Astrocyte (in vitro differentiated cells and primary cell): ENCODE measurements at regions not wholly inside any gene's neighbourhood (a gene's known extent, or its start where the extent isn't known, plus 50 kb on each side); places are given as distances from the start of the nearest gene placed in this dataset.

Experiments
- DNase-seq: peaks from one replicate; pipeline ENCODE4 v3.0.0-alpha.2; 2010; ENCODE audit warnings: low read depth
- FAIRE-seq: peaks from 2 replicates; lab custom pipeline; 2011; peaks lifted over from hg19 to GRCh38; lab: Jason Lieb, UNC
- H2AFZ ChIP-seq: 2 replicates; pipeline ENCODE4 v1.6.0; 2012; ENCODE audit warnings: low read depth, low read length, inconsistent platforms
- H3K27ac ChIP-seq: 2 replicates; pipeline ENCODE4 v1.5.1; 2011; ENCODE audit warnings: low read depth, low read length, inconsistent platforms
- H3K27me3 ChIP-seq: 2 replicates; pipeline ENCODE4 v1.6.0; 2011; ENCODE audit warnings: low read length, inconsistent platforms; ENCODE audit not compliant: insufficient read depth
- H3K36me3 ChIP-seq: 2 replicates; pipeline ENCODE4 v1.5.1; 2011; ENCODE audit warnings: low read length, inconsistent platforms; ENCODE audit not compliant: insufficient read depth
- H3K4me1 ChIP-seq: 2 replicates; pipeline ENCODE4 v1.5.1; 2011; ENCODE audit warnings: low read length, inconsistent platforms; ENCODE audit not compliant: insufficient read depth
- H3K4me2 ChIP-seq: 2 replicates; pipeline ENCODE4 v1.6.0; 2012; ENCODE audit warnings: low read length, inconsistent platforms
- H3K4me3 ChIP-seq: 2 replicates; pipeline ENCODE4 v1.5.1; 2011; ENCODE audit warnings: low read depth, mild to moderate bottlenecking, low read length, inconsistent platforms; ENCODE audit not compliant: insufficient read depth
- H3K79me2 ChIP-seq: 2 replicates; pipeline ENCODE4 v1.6.0; 2012; ENCODE audit warnings: mild to moderate bottlenecking, low read length, inconsistent platforms; ENCODE audit not compliant: insufficient read depth
- H3K9ac ChIP-seq: 2 replicates; pipeline ENCODE4 v1.6.0; 2012; ENCODE audit warnings: mild to moderate bottlenecking, low read length, inconsistent platforms
- H3K9me3 ChIP-seq: 2 replicates; pipeline ENCODE4 v1.5.1; 2012; ENCODE audit warnings: low read depth, mild to moderate bottlenecking, low read length, inconsistent platforms; ENCODE audit not compliant: insufficient read depth
- H4K20me1 ChIP-seq: 2 replicates; pipeline ENCODE4 v1.6.0; 2012; ENCODE audit warnings: low read length, inconsistent platforms; ENCODE audit not compliant: insufficient read depth
- H3K27ac Mint-ChIP-seq: one replicate; pipeline ENCODE4 v1.8.0; 2021; ENCODE audit warnings: mild to moderate bottlenecking, mixed read lengths; ENCODE audit not compliant: unreplicated experiment
- H3K27me3 Mint-ChIP-seq: one replicate; pipeline ENCODE4 v1.8.0; 2021; ENCODE audit warnings: low read depth, mixed read lengths; ENCODE audit not compliant: unreplicated experiment
- H3K36me3 Mint-ChIP-seq: one replicate; pipeline ENCODE4 v1.8.0; 2021; ENCODE audit warnings: low read depth, mixed read lengths; ENCODE audit not compliant: unreplicated experiment
- H3K4me1 Mint-ChIP-seq: one replicate; pipeline ENCODE4 v1.8.0; 2021; ENCODE audit warnings: low read depth, mixed read lengths; ENCODE audit not compliant: unreplicated experiment
- H3K4me3 Mint-ChIP-seq: one replicate; pipeline ENCODE4 v1.8.0; 2021; ENCODE audit warnings: mild to moderate bottlenecking, moderate library complexity, mixed read lengths; ENCODE audit not compliant: unreplicated experiment
- H3K9me3 Mint-ChIP-seq: one replicate; pipeline ENCODE4 v1.8.0; 2021; ENCODE audit warnings: mild to moderate bottlenecking, mixed read lengths; ENCODE audit not compliant: unreplicated experiment
- EZH2 ChIP-seq: IDR thresholded peaks from 2 replicates; pipeline ENCODE4 v1.6.1; 2012; ENCODE audit warnings: mild to moderate bottlenecking, low read length, inconsistent platforms; ENCODE audit not compliant: insufficient read depth
- TF ChIP-seq, protein P1 (sequence below): IDR thresholded peaks from 2 replicates; pipeline ENCODE4 v1.5.1; 2011; ENCODE audit warnings: low read depth, mild to moderate bottlenecking, inconsistent platforms, low read length, moderate library complexity; ENCODE audit not compliant: insufficient read depth

GRCh38 chr10:75329190-75329745 is 72.3 kb downstream of the ZNF503 start:
- H3K27ac Mint-ChIP-seq, result no peak overlapping the region
- peaks cover 2% of the 10 kb centered on the region for H3K9me3 Mint-ChIP-seq
- Histone ChIP-seq H4K20me1 (no peaks in the 10 kb centered on the region), H3K9me3 (no peaks in the 10 kb centered on the region), H2AFZ (no peak overlapping the region), H3K27me3 (peaks cover 2% of the 10 kb centered on the region), H3K27ac (no peak overlapping the region), H3K36me3 (no peaks in the 10 kb centered on the region), H3K4me2 (no peak overlapping the region), H3K4me3 (no peak overlapping the region), H3K79me2 (no peaks in the 10 kb centered on the region), H3K9ac (no peak overlapping the region), H3K4me1 (no peaks in the 10 kb centered on the region)
- TF ChIP-seq, protein P1, sequence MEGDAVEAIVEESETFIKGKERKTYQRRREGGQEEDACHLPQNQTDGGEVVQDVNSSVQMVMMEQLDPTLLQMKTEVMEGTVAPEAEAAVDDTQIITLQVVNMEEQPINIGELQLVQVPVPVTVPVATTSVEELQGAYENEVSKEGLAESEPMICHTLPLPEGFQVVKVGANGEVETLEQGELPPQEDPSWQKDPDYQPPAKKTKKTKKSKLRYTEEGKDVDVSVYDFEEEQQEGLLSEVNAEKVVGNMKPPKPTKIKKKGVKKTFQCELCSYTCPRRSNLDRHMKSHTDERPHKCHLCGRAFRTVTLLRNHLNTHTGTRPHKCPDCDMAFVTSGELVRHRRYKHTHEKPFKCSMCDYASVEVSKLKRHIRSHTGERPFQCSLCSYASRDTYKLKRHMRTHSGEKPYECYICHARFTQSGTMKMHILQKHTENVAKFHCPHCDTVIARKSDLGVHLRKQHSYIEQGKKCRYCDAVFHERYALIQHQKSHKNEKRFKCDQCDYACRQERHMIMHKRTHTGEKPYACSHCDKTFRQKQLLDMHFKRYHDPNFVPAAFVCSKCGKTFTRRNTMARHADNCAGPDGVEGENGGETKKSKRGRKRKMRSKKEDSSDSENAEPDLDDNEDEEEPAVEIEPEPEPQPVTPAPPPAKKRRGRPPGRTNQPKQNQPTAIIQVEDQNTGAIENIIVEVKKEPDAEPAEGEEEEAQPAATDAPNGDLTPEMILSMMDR, result no peak
- no peak for TF ChIP-seq EZH2
- H3K4me3 Mint-ChIP-seq, result no peak overlapping the region
- H3K4me1 Mint-ChIP-seq, result no peaks in the 10 kb centered on the region
- FAIRE-seq (no peak), DNase-seq (no peak)
- no peaks in the 10 kb centered on the region for H3K36me3 Mint-ChIP-seq
- H3K27me3 Mint-ChIP-seq, result peaks cover 10% of the 10 kb centered on the region

- no peak overlapping the region for H3K4me2 ChIP-seq
- no peak overlapping the region for H3K27ac ChIP-seq
- no peak overlapping the region for H3K4me3 ChIP-seq
- TF ChIP-seq EZH2, result no peak
- Mint-ChIP-seq H3K9me3 (peaks cover 3% of the 10 kb centered on the region), H3K4me3 (no peak overlapping the region), H3K4me1 (no peaks in the 10 kb centered on the region), H3K27me3 (peaks cover 10% of the 10 kb centered on the region), H3K27ac (no peak overlapping the region), H3K36me3 (no peaks in the 10 kb centered on the region)
- H3K36me3 ChIP-seq, result no peaks in the 10 kb centered on the region
- H3K9me3 ChIP-seq, result no peaks in the 10 kb centered on the region
- no peaks in the 10 kb centered on the region for H3K79me2 ChIP-seq
- H2AFZ ChIP-seq, result no peak overlapping the region
- FAIRE-seq, result no peak
- DNase-seq, result no peak
- H3K27me3 ChIP-seq, result peaks cover 2% of the 10 kb centered on the region
- H3K4me1 ChIP-seq, result no peaks in the 10 kb centered on the region
- H4K20me1 ChIP-seq, result no peaks in the 10 kb centered on the region
- H3K9ac ChIP-seq, result no peak overlapping the region
Measured at GRCh38 chr10:75326306-75326705, 75.3 kb downstream of the ZNF503 start.

GRCh38 chr10:75319274-75319673 is 82.3 kb downstream of the ZNF503 start:
- Mint-ChIP-seq H3K27ac (no peak overlapping the region), H3K9me3 (peaks cover 3% of the 10 kb centered on the region), H3K27me3 (peaks cover 2% of the 10 kb centered on the region), H3K4me1 (no peaks in the 10 kb centered on the region), H3K36me3 (no peaks in the 10 kb centered on the region), H3K4me3 (no peak overlapping the region)
- Histone ChIP-seq H3K4me1 (no peaks in the 10 kb centered on the region), H3K4me3 (no peak overlapping the region), H3K27me3 (no peaks in the 10 kb centered on the region), H3K36me3 (no peaks in the 10 kb centered on the region), H2AFZ (no peak overlapping the region), H3K4me2 (no peak overlapping the region), H3K9ac (no peak overlapping the region), H3K27ac (no peak overlapping the region), H4K20me1 (no peaks in the 10 kb centered on the region), H3K9me3 (no peaks in the 10 kb centered on the region), H3K79me2 (no peaks in the 10 kb centered on the region)
- DNase-seq (no peak), FAIRE-seq (no peak)
- TF ChIP-seq, protein P1, result no peak
- TF ChIP-seq EZH2, result no peak
